Parathyroid adenoma (tissue), 2 donors: ENCODE measurements at regions not wholly inside any gene's neighbourhood (a gene's known extent, or its start where the extent isn't known, plus 50 kb on each side); places are given as distances from the start of the nearest gene placed in this dataset.

Experiments used
- H2AFZ ChIP-seq: fragments of 300-600 bp; sonication (generic); one replicate; pipeline ENCODE4 v1.7.0; 2017; ENCODE audit warnings: antibody characterized with exemption, mild to moderate bottlenecking
- H3K27ac ChIP-seq: fragments of 300-600 bp; sonication (generic); one replicate; pipeline ENCODE4 v1.7.0; 2017
- H3K27me3 ChIP-seq: fragments of 300-600 bp; sonication (generic); one replicate; pipeline ENCODE4 v1.7.0; 2017; ENCODE audit warnings: low read length; ENCODE audit not compliant: control insufficient read depth, insufficient read depth
- H3K36me3 ChIP-seq: fragments of 300-600 bp; sonication (generic); one replicate; pipeline ENCODE4 v1.7.0; 2017; ENCODE audit warnings: low read length; ENCODE audit not compliant: control insufficient read depth, insufficient read depth
- H3K4me1 ChIP-seq: fragments of 300-600 bp; sonication (generic); one replicate; pipeline ENCODE4 v1.7.0; 2017; ENCODE audit warnings: control low read depth
- H3K4me2 ChIP-seq: fragments of 300-600 bp; sonication (generic); one replicate; pipeline ENCODE4 v1.7.0; 2017; ENCODE audit warnings: low read length
- H3K4me3 ChIP-seq: fragments of 300-600 bp; sonication (generic); one replicate; pipeline ENCODE4 v1.7.0; 2017; ENCODE audit warnings: low read depth, low read length
- H3K79me2 ChIP-seq: fragments of 300-600 bp; sonication (generic); one replicate; pipeline ENCODE4 v1.7.0; 2017; ENCODE audit warnings: control low read depth
- H3K9ac ChIP-seq: fragments of 300-600 bp; sonication (generic); one replicate; pipeline ENCODE4 v1.7.0; 2017; ENCODE audit warnings: mild to moderate bottlenecking
- H3K9me3 ChIP-seq: fragments of 300-600 bp; sonication (generic); one replicate; pipeline ENCODE4 v1.7.0; 2017; ENCODE audit warnings: low read length; ENCODE audit not compliant: control insufficient read depth
- CTCF ChIP-seq: fragments of 300-600 bp; sonication (generic); IDR thresholded peaks from one replicate; pipeline ENCODE4 v1.7.0; 2017; ENCODE audit warnings: antibody characterized with exemption, mild to moderate bottlenecking
- donor health status: primary hyperparathyroidism.

- H3K4me3 ChIP-seq, result no peak overlapping the region
- peaks cover under 1% of the 10 kb centered on the region for H3K9me3 ChIP-seq
- H3K4me1 ChIP-seq, result no peaks in the 10 kb centered on the region
- no peak for TF ChIP-seq CTCF
- no peak overlapping the region for H3K9ac ChIP-seq
- H3K36me3 ChIP-seq, result no peaks in the 10 kb centered on the region
- no peaks in the 10 kb centered on the region for H3K27me3 ChIP-seq
- H3K79me2 ChIP-seq, result no peaks in the 10 kb centered on the region
- no peak overlapping the region for H2AFZ ChIP-seq
- H3K4me2 ChIP-seq, result no peak overlapping the region
- H3K27ac ChIP-seq, result no peak overlapping the region
Measured at GRCh38 chr9:118570066-118570465, 799.2 kb downstream of the BRINP1 start.

DNA sequence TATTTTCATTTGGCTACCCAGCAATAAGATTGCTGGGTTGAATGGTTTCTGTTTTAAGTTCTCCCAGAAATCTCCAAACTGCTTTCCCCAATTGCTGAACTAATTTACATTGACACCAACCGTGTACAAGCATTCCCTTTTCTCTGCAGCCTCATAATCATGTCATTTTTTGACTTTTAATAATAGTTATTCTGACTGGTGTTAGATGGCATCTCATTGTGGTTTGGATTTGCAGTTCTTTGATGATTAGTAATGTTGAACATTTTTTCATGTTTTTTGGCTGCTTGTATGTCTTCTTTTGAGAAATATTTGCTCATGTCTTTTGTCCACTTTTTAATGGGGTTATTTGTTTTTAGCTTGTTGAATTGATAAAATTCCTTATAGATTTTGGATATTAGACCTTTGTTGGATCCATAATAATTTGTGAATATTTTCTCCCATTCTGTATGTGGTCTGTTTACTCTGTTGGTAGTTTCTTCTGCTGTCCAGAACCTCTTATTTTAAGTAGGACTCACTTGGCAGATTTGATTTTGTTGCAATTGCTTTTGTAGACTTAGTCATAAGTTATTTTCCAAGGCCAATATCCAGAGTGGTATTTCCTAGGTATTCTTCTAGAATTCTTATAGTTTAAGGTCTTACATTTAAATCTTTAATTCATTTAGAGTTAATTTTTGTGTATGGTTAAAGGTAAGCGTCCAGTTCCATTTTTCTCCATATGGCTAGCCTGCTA lies 793.7 kb downstream of the BRINP1 start:
- peaks cover 4% of the 10 kb centered on the region for H3K9me3 ChIP-seq
- H3K4me1 ChIP-seq, result no peaks in the 10 kb centered on the region
- H3K9ac ChIP-seq, result no peak overlapping the region
- H2AFZ ChIP-seq, result no peak overlapping the region
- H3K36me3 ChIP-seq, result no peaks in the 10 kb centered on the region
- no peaks in the 10 kb centered on the region for H3K27me3 ChIP-seq
- H3K4me3 ChIP-seq, result no peak overlapping the region
- H3K27ac ChIP-seq, result no peak overlapping the region
- TF ChIP-seq CTCF, result no peak
- no peaks in the 10 kb centered on the region for H3K79me2 ChIP-seq
- no peak overlapping the region for H3K4me2 ChIP-seq

DNA sequence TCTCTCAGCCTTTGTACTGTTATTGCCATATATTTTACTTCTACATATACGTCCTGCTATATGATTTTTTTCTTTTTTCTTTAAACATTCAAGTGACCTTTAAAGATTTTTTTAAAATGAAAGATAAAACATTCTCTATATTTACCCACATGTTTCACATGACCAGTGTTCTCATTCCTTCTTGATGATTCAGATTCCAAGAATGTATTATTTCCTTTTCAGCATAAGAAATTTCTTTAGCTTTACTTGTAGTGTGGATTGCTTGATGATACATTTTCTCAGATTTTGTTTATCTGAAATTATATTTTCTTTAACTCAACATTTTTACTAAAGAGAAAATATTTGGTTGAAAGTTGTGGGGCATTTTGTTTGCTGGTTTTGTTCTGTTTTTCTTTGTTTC lies 792.1 kb downstream of the BRINP1 start:
- no peak overlapping the region for H3K4me2 ChIP-seq
- no peak overlapping the region for H3K9ac ChIP-seq
- TF ChIP-seq CTCF, result no peak
- no peak overlapping the region for H2AFZ ChIP-seq
- H3K27me3 ChIP-seq, result no peaks in the 10 kb centered on the region
- H3K4me3 ChIP-seq, result no peak overlapping the region
- H3K79me2 ChIP-seq, result no peaks in the 10 kb centered on the region
- peaks cover 4% of the 10 kb centered on the region for H3K9me3 ChIP-seq
- no peaks in the 10 kb centered on the region for H3K4me1 ChIP-seq
- no peak overlapping the region for H3K27ac ChIP-seq
- no peaks in the 10 kb centered on the region for H3K36me3 ChIP-seq

DNA sequence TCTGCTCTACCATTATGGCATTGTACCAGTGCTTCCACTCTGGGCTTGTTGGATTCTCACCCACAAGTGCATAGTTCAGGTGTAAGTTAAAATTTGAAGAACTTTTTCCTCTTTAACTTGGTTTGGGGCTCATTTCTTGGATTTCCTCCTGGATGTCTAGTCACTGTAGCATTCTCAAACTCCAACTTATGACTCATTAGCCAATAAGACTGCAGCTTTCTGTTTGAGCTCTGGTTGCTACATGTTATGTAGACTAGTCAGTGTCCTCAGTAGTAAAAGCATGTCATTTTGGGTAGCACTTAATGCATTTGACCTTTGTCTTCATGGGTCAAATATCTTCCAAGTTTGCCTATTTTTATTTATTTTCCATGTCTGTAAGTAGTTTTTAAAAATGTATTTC lies 790.8 kb downstream of the BRINP1 start:
- no peaks in the 10 kb centered on the region for H3K79me2 ChIP-seq
- no peak overlapping the region for H2AFZ ChIP-seq
- H3K4me2 ChIP-seq, result no peak overlapping the region
- TF ChIP-seq CTCF, result no peak
- no peaks in the 10 kb centered on the region for H3K4me1 ChIP-seq
- H3K9ac ChIP-seq, result no peak overlapping the region
- H3K27ac ChIP-seq, result no peak overlapping the region
- H3K27me3 ChIP-seq, result no peaks in the 10 kb centered on the region
- no peaks in the 10 kb centered on the region for H3K36me3 ChIP-seq
- no peak overlapping the region for H3K4me3 ChIP-seq
- H3K9me3 ChIP-seq, result peaks cover 4% of the 10 kb centered on the region

GRCh38 chr9:118583414-118583813 lies 785.8 kb downstream of the BRINP1 start:
- Histone ChIP-seq H3K27ac (no peak overlapping the region), H2AFZ (no peak overlapping the region), H3K9me3 (no peaks in the 10 kb centered on the region), H3K36me3 (no peaks in the 10 kb centered on the region), H3K4me1 (no peaks in the 10 kb centered on the region), H3K79me2 (no peaks in the 10 kb centered on the region), H3K4me3 (no peak overlapping the region), H3K9ac (no peak overlapping the region), H3K27me3 (no peaks in the 10 kb centered on the region), H3K4me2 (no peak overlapping the region)
- TF ChIP-seq CTCF, result no peak
